Hematopoietic multipotent progenitor cell treated with erythropoietin and hydrocortisone succinate and interleukin-3 and kit ligand, for 17 days (in vitro differentiated cells): ENCODE measurements at regions not wholly inside any gene's neighbourhood (a gene's known extent, or its start where the extent isn't known, plus 50 kb on each side); places are given as distances from the start of the nearest gene placed in this dataset.

ENCODE experiments used
- DNase-seq: peaks from one replicate; pipeline ENCODE4 v3.0.0-alpha.2; 2015; ENCODE audit warnings: low spot score

- no peak for DNase-seq
Measured at GRCh38 chr3:31004025-31004678, 109.7 kb upstream of the GADL1 start.

DNA sequence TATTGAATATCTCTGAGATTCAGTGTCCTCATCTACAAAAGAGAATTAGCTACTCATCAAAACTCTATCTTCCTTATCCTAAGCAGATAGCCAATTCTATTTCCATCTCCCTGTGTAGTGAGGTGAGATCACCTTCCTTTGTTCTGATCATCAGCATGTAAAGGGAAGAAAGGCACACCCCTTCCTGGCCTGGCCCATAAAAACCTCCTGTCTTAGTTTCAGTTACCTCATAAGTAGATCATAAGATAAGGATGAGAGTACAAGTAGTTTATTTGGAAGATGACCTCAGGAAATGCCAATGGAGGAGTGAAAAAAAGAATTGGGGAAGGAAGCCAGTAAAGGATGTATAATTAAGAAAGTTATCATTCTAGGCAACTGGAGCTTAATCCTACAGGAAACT lies 114.5 kb upstream of the GADL1 start:
- no peak for DNase-seq

GRCh38 chr3:31009881-31010280 lies 115.4 kb upstream of the GADL1 start:
- DNase-seq, result no peak

- DNase-seq, result no peak
Measured at GRCh38 chr3:31010491-31010890, 116.0 kb upstream of the GADL1 start.

- DNase-seq, result no peak
Measured at GRCh38 chr3:31011380-31011779, 116.9 kb upstream of the GADL1 start.

- DNase-seq, result no peak
Measured at GRCh38 chr3:31013090-31013489, 118.6 kb upstream of the GADL1 start.

DNA sequence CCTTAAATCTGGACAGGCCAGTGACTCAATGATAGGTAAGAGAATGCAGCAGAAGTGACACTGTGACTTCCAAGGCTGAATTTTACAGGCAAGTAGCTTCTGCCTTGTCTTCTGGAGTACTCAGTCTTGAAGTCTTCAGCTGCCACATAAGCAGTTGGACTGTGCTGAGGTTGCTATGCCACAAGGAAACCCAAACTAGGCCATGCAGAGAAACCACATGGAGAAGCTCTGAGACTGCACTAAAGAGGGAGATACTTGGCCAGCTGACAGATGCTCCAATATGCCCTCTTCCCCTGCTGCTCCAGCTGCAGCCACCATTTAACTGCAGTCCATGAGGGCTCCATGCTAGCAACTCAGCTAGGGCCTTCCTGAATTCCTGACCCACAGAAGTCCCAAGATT lies 119.4 kb upstream of the GADL1 start:
- DNase-seq, result no peak

DNA sequence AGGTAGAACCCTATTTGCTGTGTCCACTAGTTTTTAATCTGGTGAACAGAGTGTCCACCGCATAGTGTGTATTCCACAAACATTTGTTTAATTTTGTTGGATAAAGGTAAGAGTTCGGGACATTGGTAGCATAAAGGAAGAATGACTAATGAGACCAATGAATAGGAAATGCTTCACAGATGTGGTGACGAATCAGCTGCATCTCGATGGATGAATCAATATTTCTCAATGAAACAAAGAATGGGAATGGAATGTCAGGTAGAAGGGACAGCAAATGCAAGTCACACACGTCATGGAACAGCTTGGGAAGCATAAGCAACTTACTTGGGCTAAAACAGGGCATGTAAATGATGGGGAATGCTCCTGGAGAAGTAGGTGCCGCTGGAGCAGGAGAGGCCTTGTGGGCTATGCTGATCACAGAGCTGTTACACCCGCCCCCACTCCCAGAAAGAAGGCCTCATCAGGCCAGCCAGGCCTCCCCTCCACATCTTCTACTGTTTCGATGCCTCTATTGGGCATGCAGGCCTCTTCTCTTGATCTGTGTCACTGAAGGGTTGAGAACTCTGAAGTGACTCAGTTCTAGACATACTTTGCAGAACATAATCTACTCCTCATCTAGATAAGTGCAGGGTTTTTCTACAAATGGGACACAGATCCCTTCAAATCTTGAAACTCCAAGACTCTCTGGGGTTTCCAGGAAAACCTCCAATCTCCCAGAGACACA lies 120.0 kb upstream of the GADL1 start:
- no peak for DNase-seq

DNA sequence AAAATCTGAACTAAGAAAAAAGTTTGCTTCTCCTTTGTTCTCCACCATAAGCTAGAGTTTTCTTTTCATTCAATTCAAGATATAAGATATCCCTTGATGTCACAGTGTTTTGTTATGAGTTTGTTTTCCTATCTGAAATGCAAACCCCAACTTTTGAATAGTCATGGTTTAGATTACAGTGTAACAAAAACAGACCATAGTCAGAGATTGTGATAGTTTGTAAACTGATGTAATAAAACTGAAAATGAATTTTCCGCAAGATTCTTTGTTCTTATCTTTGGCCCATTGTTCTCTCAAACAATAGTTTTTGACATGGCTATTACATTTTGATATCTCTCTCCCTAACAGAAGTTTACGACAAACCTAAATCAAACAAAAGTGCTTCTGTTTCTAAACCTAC lies 121.7 kb upstream of the GADL1 start:
- DNase-seq, result no peak

DNA sequence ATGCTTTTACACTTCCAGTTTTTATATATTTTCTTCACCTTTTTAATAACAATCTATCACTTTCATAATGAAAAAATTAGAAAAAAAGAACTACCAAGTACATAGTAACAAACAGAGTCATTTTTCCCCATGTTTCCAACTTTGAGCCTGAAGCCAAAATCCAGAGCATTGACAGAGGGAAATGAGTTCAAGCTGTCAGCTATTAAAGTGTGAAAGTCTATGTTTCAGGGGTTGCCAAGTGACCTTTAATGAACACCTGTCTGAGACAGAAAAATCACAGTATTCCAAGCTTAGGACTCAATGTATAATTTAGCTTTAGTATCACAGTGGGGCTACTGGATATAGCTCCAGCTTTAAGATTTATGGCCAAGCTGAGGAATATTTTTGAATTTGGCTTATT lies 128.3 kb upstream of the GADL1 start:
- no peak for DNase-seq

DNA sequence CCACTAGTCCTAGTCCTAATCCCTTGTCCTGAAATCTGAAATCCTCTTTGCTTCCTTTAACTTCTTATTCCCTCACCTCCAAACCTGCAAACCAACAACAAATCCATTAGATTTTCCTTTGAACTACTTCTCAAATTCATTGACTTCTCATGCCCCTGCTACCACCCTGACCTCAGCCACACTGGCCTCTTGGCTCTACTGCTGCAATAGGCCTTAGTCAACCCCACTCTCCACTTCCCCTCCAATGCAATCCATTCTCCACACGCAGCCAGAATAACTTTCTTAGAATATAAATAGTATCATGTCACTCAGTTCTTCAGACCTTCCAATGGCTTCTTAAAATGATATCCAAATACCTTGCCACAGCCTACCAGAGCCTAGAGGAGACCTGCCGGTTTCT lies 131.1 kb upstream of the GADL1 start:
- no peak for DNase-seq

- no peak for DNase-seq
Measured at GRCh38 chr3:31027191-31027761, 132.8 kb upstream of the GADL1 start.

DNA sequence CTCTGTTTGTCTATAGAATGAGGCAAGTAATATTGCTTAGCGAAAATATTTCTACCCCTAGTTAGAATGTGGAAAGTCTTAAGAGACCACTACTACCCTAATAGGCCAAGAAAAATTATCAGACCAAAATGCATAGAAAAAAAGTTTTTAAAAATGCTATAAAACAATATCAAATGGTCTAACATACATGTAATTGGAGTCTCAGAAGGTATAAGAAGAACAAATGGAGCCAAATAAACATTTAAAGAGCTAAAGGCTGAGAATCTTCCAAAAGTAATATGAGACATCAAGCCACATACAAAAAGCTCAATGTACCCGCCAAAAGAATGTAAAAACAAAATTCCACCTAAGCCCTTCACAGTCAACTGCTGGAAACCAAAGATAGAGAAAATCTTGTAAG lies 133.5 kb upstream of the GADL1 start:
- no peak for DNase-seq

DNA sequence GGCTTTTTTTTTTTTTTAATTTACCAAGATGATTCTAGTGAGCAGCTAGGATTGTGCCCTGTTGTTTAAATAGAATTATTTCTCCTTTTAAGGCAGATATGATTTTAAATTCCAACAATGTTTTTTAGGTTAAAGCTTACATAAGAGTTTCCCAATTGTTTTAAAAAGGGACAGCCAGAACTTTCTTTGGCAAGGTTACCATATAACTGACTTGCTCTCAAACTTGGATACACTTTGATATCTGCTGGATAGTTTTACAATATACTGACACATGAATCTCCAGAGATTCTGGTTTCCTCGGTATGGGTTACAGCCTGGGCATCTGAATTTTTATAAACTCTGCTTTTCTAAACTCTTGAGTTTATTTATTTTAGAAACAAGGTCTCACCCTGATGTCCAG lies 134.3 kb upstream of the GADL1 start:
- DNase-seq, result no peak

- no peak for DNase-seq
Measured at GRCh38 chr3:31029706-31030105, 135.2 kb upstream of the GADL1 start.

GRCh38 chr3:31035681-31036080 lies 141.2 kb upstream of the GADL1 start:
- no peak for DNase-seq

DNA sequence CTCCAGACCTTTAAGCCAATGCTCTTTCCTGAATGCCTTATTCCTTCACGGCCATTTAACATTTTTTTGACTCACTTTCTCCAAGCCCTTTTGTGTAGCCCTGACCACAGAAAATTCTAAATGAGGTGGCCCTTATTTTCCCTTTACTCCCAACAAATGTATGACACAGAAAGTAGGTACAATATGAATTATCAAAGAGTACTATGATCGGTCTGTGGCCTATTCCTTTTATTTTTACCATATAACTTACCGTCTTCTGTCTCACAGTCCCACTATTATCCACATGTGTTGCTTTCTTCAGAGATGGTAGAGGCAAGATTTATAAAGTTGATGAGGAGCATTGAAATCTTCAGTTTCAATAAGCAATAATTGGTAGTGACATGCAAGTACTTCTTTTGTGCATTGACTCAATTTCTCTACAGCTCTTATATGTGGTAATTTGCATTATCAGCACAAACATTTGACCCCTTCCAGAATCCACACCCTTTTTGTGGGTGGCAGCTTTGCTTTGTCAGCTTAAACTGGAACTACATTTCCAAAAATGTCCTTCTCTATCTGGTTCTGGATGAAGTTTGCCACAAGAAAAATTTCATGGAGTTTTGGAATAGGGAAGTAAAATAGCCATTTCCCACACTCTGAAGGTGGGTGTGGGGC lies 143.8 kb upstream of the GADL1 start:
- no peak for DNase-seq

DNA sequence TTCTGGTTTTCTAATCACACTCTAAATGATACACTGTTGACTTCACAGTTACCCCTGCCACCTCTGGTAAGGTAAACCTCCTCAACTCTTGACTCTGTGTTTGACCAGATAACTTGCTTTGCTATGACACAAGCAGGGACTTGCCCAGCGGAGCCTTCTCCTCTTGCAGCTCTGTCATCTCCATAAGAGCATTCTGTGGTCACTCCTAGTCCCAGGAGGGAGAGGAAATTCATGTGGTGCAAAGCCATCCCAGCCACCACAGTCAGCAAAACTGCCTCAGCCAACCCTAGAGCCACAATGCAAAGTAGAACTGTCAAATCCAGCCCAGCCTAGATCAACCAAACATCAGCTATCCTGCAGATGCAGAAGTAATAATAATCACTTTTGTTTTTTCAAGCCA lies 144.7 kb upstream of the GADL1 start:
- DNase-seq, result no peak

DNA sequence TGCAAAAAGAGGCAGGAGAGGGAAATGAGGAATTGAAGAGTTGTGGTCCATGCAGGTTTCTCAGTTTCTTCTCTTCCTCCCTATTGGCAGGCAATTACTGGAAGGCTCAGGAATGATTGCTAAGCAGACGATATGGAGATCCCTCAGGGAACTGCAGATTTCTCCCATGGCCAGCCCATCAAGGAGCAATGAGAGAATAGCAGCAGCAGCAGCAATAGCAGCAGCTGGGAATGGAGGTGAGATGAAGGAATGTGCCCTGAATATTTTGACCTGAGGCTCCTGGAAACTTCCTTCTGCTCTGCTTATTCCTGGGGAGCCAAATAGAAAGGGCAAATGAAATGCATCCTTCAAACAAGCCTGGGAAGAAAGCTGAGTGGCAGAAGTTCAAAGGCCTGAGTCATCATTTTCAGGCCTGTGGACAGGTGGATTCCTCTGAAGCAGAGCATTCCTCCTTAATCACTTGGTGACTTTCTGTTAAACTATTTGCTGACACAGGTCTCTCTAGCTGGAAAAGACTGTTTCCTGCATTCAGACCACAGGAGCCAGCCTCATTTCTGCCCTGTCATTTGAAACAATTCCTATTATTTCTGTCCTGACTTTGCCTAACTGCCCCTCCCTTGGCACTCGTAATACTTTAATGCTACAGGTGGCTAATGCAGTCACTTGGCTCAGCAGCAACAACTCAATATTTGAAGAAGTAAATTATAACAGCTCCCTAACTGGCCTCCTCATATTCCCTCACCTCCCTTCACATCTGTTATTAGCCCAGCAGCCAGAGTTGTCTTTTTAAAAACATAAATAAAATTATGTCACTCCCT lies 146.9 kb upstream of the GADL1 start:
- DNase-seq, result no peak

- DNase-seq, result no peak
Measured at GRCh38 chr3:31043184-31043819, 148.8 kb upstream of the GADL1 start.

GRCh38 chr3:31047673-31048072 lies 153.2 kb upstream of the GADL1 start:
- DNase-seq, result no peak

GRCh38 chr3:31048143-31048542 lies 153.7 kb upstream of the GADL1 start:
- no peak for DNase-seq
